Thymus (tissue), 11 donors: ENCODE measurements at regions not wholly inside any gene's neighbourhood (a gene's known extent, or its start where the extent isn't known, plus 50 kb on each side); places are given as distances from the start of the nearest gene placed in this dataset.

Source experiments
- DNase-seq, 9 donors: peaks; one replicate each; pipeline ENCODE4 v3.0.0-alpha.2; 2013; ENCODE audit warnings: low spot score in 9 of 9, low read depth in 6 of 9, missing footprints in 1 of 9
- H3K27ac ChIP-seq, 2 donors: one replicate each; pipeline ENCODE4 v1.5.1; 2013; ENCODE audit warnings: control low read depth in 1 of 2, low read depth in 1 of 2, low read length in 1 of 2, mild to moderate bottlenecking in 1 of 2, moderate library complexity in 1 of 2
- H3K27me3 ChIP-seq, 2 donors: one replicate each; pipeline ENCODE4 v1.5.1; 2013; ENCODE audit warnings: low read length in 1 of 2; ENCODE audit not compliant: control insufficient read depth in 2 of 2, insufficient read depth in 1 of 2
- H3K36me3 ChIP-seq, 2 donors: one replicate each; pipeline ENCODE4 v1.5.1; 2013; ENCODE audit warnings: low read length in 1 of 2, mild to moderate bottlenecking in 1 of 2, moderate library complexity in 1 of 2; ENCODE audit not compliant: control insufficient read depth in 2 of 2, insufficient read depth in 2 of 2
- H3K4me1 ChIP-seq, 2 donors: one replicate each; pipeline ENCODE4 v1.5.1; 2013; ENCODE audit warnings: low read length in 2 of 2; ENCODE audit not compliant: control insufficient read depth in 2 of 2, insufficient read depth in 2 of 2
- H3K4me3 ChIP-seq, 2 donors: one replicate each; pipeline ENCODE4 v1.5.1; 2013; ENCODE audit warnings: low read length in 2 of 2, control low read depth in 1 of 2, mild to moderate bottlenecking in 1 of 2
- H3K9me3 ChIP-seq, 2 donors: one replicate each; pipeline ENCODE4 v1.5.1; 2013; ENCODE audit warnings: low read length in 1 of 2, mild to moderate bottlenecking in 1 of 2; ENCODE audit not compliant: control insufficient read depth in 2 of 2, insufficient read depth in 1 of 2
- WGBS: extraction: QIAGEN DNeasy Blood & Tissue Kit; methylation state at CpG from one replicate; pipeline ENCODE4 v1.1.7; 2013; 5-methylcytosine and 5-hydroxymethylcytosine counted together
- donor health status: healthy.

GRCh38 chr17:77376795-77377709 lies 236.3 kb downstream of the SEC14L1 start:
- Histone ChIP-seq H3K27me3 (no peaks in the 10 kb centered on the region), H3K4me3 (peak overlapping the region; percentile 66 to 82), H3K9me3 (no peaks in the 10 kb centered on the region), H3K36me3 (peaks cover 0 to 20% of the 10 kb centered on the region in 2 donors), H3K27ac (peak overlapping the region; percentile 20 to 69), H3K4me1 (peaks cover 59 to 85% of the 10 kb centered on the region in 2 donors)
- no peak for DNase-seq
- 93% methylated on average over 31 of the region's 31 CpGs for WGBS

- Histone ChIP-seq H3K9me3 (no peaks in the 10 kb centered on the region), H3K4me1 (peaks cover 58 to 85% of the 10 kb centered on the region in 2 donors), H3K27ac (peak overlapping the region in 1 of 2 donors; percentile 69), H3K27me3 (no peaks in the 10 kb centered on the region), H3K36me3 (peaks cover 0 to 20% of the 10 kb centered on the region in 2 donors), H3K4me3 (no peak overlapping the region)
- DNase-seq: no peak
- 93% methylated on average over 11 of the region's 11 CpGs for WGBS
These were observed 237.0 kb downstream of the SEC14L1 start for GRCh38 chr17:77377710-77378235.

GRCh38 chr17:77378318-77379064 lies 237.7 kb downstream of the SEC14L1 start:
- Histone ChIP-seq H3K36me3 (peaks cover 0 to 21% of the 10 kb centered on the region in 2 donors), H3K4me1 (peaks cover 65 to 91% of the 10 kb centered on the region in 2 donors), H3K9me3 (no peaks in the 10 kb centered on the region), H3K27ac (no peak overlapping the region), H3K4me3 (no peak overlapping the region), H3K27me3 (no peaks in the 10 kb centered on the region)
- no peak for DNase-seq
- WGBS: 98% methylated on average over 22 of the region's 22 CpGs

GRCh38 chr17:77379065-77379428 lies 238.3 kb downstream of the SEC14L1 start:
- WGBS: 98% methylated on average over 11 of the region's 11 CpGs
- H3K4me1 ChIP-seq: peaks cover 71 to 97% of the 10 kb centered on the region in 2 donors

GRCh38 chr17:77379832-77380231 lies 239.1 kb downstream of the SEC14L1 start:
- Histone ChIP-seq H3K27ac (no peak overlapping the region), H3K4me1 (peaks cover 77 to 100% of the 10 kb centered on the region in 2 donors)
- 92% methylated on average over 6 of the region's 6 CpGs for WGBS

More at GRCh38 chr17:77379065-77379428, 238.3 kb downstream of the SEC14L1 start:
- Histone ChIP-seq H3K9me3 (no peaks in the 10 kb centered on the region), H3K27me3 (no peaks in the 10 kb centered on the region), H3K36me3 (peaks cover 0 to 27% of the 10 kb centered on the region in 2 donors), H3K4me3 (no peak overlapping the region), H3K27ac (no peak overlapping the region)
- DNase-seq: no peak

GRCh38 chr17:77380395-77381184 lies 239.8 kb downstream of the SEC14L1 start:
- Histone ChIP-seq H3K9me3 (no peaks in the 10 kb centered on the region), H3K27ac (peak overlapping the region in 1 of 2 donors; percentile 96), H3K4me3 (no peak overlapping the region), H3K27me3 (no peaks in the 10 kb centered on the region), H3K4me1 (peaks cover 72 to 100% of the 10 kb centered on the region in 2 donors), H3K36me3 (peaks cover 1 to 29% of the 10 kb centered on the region in 2 donors)
- WGBS: 93% methylated on average over 11 of the region's 11 CpGs
- DNase-seq: no peak

More at GRCh38 chr17:77379832-77380231, 239.1 kb downstream of the SEC14L1 start:
- Histone ChIP-seq H3K4me3 (no peak overlapping the region), H3K36me3 (peaks cover 0 to 31% of the 10 kb centered on the region in 2 donors), H3K9me3 (no peaks in the 10 kb centered on the region), H3K27me3 (no peaks in the 10 kb centered on the region)
- no peak for DNase-seq

- H3K9me3 ChIP-seq: no peaks in the 10 kb centered on the region
- H3K27ac ChIP-seq: peak overlapping the region; percentile 37 to 96
- no peaks in the 10 kb centered on the region for H3K27me3 ChIP-seq
- H3K4me3 ChIP-seq: no peak overlapping the region
- H3K4me1 ChIP-seq: peaks cover 75 to 100% of the 10 kb centered on the region in 2 donors
- DNase-seq: no peak
- 73% methylated on average over 4 of the region's 4 CpGs for WGBS
- H3K36me3 ChIP-seq: peaks cover 7 to 36% of the 10 kb centered on the region in 2 donors
These were observed 240.5 kb downstream of the SEC14L1 start for GRCh38 chr17:77381185-77381700.

- 75% methylated on average over 8 of the region's 8 CpGs for WGBS
- Histone ChIP-seq H3K4me1 (peaks cover 75 to 100% of the 10 kb centered on the region in 2 donors), H3K27ac (peak overlapping the region in 1 of 2 donors; percentile 96)
These were observed 241.0 kb downstream of the SEC14L1 start for GRCh38 chr17:77381731-77382130.

More at GRCh38 chr17:77381731-77382130, 241.0 kb downstream of the SEC14L1 start:
- peaks cover 10 to 40% of the 10 kb centered on the region in 2 donors for H3K36me3 ChIP-seq
- H3K4me3 ChIP-seq: no peak overlapping the region
- no peaks in the 10 kb centered on the region for H3K27me3 ChIP-seq
- no peak for DNase-seq
- no peaks in the 10 kb centered on the region for H3K9me3 ChIP-seq
